SK-N-SH treated with all-trans-retinoic acid at 6 μM for 48 hours (cell line): ENCODE measurements at regions not wholly inside any gene's neighbourhood (a gene's known extent, or its start where the extent isn't known, plus 50 kb on each side); places are given as distances from the start of the nearest gene placed in this dataset.

ENCODE experiments used
- ATAC-seq: fragments of 200-7000 bp; cut with Tn5 transposase; 3 replicates; pipeline ENCODE4 v1.9.1; 2020; ENCODE audit warnings: mild to moderate bottlenecking, moderate library complexity
- ARNTL ChIP-seq: fragments of 450-650 bp; formaldehyde crosslinking; IDR thresholded peaks from 2 replicates; pipeline ENCODE4 v1.5.0; 2020; ENCODE audit warnings: low read depth, mild to moderate bottlenecking, moderate library complexity, borderline replicate concordance
- BACH2 ChIP-seq: fragments of 250-450 bp; sonication (Bioruptor Pico); IDR thresholded peaks from 2 replicates; pipeline ENCODE4 v1.9.0; 2021; ENCODE audit warnings: mild to moderate bottlenecking, borderline replicate concordance
- CSDC2 ChIP-seq: fragments of 250-450 bp; sonication (Bioruptor Pico); IDR thresholded peaks from 2 replicates; pipeline ENCODE4 v1.5.0; 2020; ENCODE audit warnings: mild to moderate bottlenecking, moderate library complexity
- ESRRG ChIP-seq: fragments of 250-450 bp; sonication (Bioruptor Pico); IDR thresholded peaks from 2 replicates; pipeline ENCODE4 v1.6.1; 2021; ENCODE audit warnings: mild to moderate bottlenecking
- GLIS3 ChIP-seq: fragments of 250-450 bp; sonication (Bioruptor Pico); IDR thresholded peaks from 2 replicates; pipeline ENCODE4 v1.5.0; 2020; ENCODE audit warnings: mild to moderate bottlenecking, moderate library complexity
- OSR1 ChIP-seq: fragments of 250-450 bp; sonication (Bioruptor Pico); IDR thresholded peaks from 2 replicates; pipeline ENCODE4 v1.8.0; 2022; ENCODE audit warnings: moderate library complexity, mild to moderate bottlenecking, inconsistent platforms
- PATZ1 ChIP-seq: fragments of 250-450 bp; sonication (Bioruptor Pico); IDR thresholded peaks from 2 replicates; pipeline ENCODE4 v1.8.0; 2020; ENCODE audit warnings: mild to moderate bottlenecking, moderate library complexity, borderline replicate concordance
- TCF4 ChIP-seq: fragments of 250-450 bp; sonication (Bioruptor Pico); IDR thresholded peaks from 2 replicates; pipeline ENCODE4 v1.8.0; 2021; ENCODE audit warnings: mild to moderate bottlenecking, moderate library complexity, borderline replicate concordance
- TOX ChIP-seq: fragments of 250-450 bp; sonication (Bioruptor Pico); IDR thresholded peaks from 2 replicates; pipeline ENCODE4 v1.8.0; 2021; ENCODE audit warnings: mild to moderate bottlenecking, moderate library complexity, borderline replicate concordance
- TSHZ2 ChIP-seq: fragments of 250-450 bp; sonication (Bioruptor Pico); IDR thresholded peaks from 2 replicates; pipeline ENCODE4 v1.5.0; 2020; ENCODE audit warnings: mild to moderate bottlenecking, moderate library complexity
- ZFP3 ChIP-seq: fragments of 250-450 bp; sonication (Bioruptor Pico); IDR thresholded peaks from 2 replicates; pipeline ENCODE4 v1.5.0; 2020; ENCODE audit warnings: mild to moderate bottlenecking, moderate library complexity
- ZFP30 ChIP-seq: fragments of 450-650 bp; formaldehyde crosslinking; IDR thresholded peaks from 2 replicates; pipeline ENCODE4 v1.5.0; 2022; ENCODE audit warnings: mild to moderate bottlenecking, moderate library complexity
- ZNF565 ChIP-seq: fragments of 450-650 bp; formaldehyde crosslinking; conservative IDR thresholded peaks from 2 replicates; pipeline ENCODE4 v1.5.0; 2020; ENCODE audit warnings: low read depth, mild to moderate bottlenecking, moderate library complexity
- ZNF70 ChIP-seq: fragments of 450-650 bp; formaldehyde crosslinking; IDR thresholded peaks from 2 replicates; pipeline ENCODE4 v1.5.0; 2020; ENCODE audit warnings: mild to moderate bottlenecking, moderate library complexity
- ZNF8 ChIP-seq: fragments of 450-650 bp; formaldehyde crosslinking; IDR thresholded peaks from 2 replicates; pipeline ENCODE4 v1.5.0; 2020; ENCODE audit warnings: mild to moderate bottlenecking, moderate library complexity
- TF ChIP-seq, protein P1 (sequence below): fragments of 250-450 bp; sonication (Bioruptor Pico); IDR thresholded peaks from 2 replicates; pipeline ENCODE4 v1.8.0; 2021; ENCODE audit warnings: low read depth, mild to moderate bottlenecking, moderate library complexity, borderline replicate concordance
- TF ChIP-seq, protein P2 (sequence below): fragments of 250-450 bp; sonication (Bioruptor Pico); IDR thresholded peaks from 2 replicates; pipeline ENCODE4 v1.5.1; 2021; ENCODE audit warnings: mild to moderate bottlenecking, moderate library complexity
- TF ChIP-seq, protein P3 (sequence below): fragments of 250-450 bp; sonication (Bioruptor Pico); IDR thresholded peaks from 2 replicates; pipeline ENCODE4 v1.5.1; 2020; ENCODE audit warnings: low read depth, mild to moderate bottlenecking, moderate library complexity

DNA sequence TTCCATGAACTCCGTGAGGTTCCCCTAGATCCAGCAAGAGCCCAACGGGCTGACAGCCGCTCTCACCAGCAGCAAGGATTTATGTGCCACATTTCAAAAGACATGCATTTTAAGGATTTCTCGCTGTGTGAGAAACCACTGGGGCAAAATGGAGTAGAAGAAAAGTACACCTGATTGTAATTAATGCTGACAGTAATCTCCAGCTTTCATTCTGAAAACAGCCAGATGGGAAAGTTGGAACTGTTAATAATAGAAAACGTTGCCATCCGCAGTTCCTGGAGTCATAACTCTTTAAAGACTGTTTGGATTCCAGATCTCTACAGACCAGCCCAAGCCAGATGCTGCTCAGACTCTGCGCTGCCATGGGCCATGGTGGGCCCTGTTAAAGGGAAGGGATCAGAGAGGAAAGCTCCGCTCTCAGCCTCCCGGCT is 216.9 kb upstream of the GLI3 start:
- TF ChIP-seq BACH2 (CRISPR knock-in tag), result no peak
- TF ChIP-seq TCF4 (CRISPR knock-in tag), result no peak
- TF ChIP-seq, protein P1, sequence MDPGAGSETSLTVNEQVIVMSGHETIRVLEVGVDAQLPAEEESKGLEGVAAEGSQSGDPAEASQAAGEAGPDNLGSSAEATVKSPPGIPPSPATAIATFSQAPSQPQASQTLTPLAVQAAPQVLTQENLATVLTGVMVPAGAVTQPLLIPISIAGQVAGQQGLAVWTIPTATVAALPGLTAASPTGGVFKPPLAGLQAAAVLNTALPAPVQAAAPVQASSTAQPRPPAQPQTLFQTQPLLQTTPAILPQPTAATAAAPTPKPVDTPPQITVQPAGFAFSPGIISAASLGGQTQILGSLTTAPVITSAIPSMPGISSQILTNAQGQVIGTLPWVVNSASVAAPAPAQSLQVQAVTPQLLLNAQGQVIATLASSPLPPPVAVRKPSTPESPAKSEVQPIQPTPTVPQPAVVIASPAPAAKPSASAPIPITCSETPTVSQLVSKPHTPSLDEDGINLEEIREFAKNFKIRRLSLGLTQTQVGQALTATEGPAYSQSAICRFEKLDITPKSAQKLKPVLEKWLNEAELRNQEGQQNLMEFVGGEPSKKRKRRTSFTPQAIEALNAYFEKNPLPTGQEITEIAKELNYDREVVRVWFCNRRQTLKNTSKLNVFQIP, result no peak
- no peak for TF ChIP-seq ZFP3 (CRISPR knock-in tag)
- no peak for TF ChIP-seq TOX
- no peak for TF ChIP-seq PATZ1 (CRISPR knock-in tag)
- no peak for TF ChIP-seq CSDC2 (CRISPR knock-in tag)
- TF ChIP-seq, protein P2, sequence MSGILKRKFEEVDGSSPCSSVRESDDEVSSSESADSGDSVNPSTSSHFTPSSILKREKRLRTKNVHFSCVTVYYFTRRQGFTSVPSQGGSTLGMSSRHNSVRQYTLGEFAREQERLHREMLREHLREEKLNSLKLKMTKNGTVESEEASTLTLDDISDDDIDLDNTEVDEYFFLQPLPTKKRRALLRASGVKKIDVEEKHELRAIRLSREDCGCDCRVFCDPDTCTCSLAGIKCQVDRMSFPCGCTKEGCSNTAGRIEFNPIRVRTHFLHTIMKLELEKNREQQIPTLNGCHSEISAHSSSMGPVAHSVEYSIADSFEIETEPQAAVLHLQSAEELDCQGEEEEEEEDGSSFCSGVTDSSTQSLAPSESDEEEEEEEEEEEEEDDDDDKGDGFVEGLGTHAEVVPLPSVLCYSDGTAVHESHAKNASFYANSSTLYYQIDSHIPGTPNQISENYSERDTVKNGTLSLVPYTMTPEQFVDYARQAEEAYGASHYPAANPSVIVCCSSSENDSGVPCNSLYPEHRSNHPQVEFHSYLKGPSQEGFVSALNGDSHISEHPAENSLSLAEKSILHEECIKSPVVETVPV (CRISPR knock-in tag), result no peak
- no peak for TF ChIP-seq ZNF8 (CRISPR knock-in tag)
- no peak for TF ChIP-seq ESRRG
- ATAC-seq, result no peak; the same call in 2 of the 3 replicates

DNA sequence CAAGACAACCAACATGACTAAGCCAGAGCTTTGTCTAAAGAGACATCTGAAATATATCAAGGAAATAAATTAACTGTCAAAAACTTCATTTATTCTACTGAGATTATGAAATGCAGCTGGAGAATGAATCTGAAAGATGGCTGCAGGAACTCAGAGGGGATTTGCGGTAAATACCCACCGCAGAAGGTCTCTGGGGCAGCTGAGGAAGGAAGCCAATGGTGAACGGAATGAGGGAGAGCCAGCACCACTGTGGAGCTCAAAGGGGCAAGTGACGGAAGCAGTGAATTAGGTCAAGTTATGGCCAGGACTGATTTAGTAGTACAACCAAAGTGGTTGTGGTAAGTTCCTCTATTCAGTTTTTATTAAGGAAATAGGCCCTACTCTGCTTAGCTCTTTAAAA is 215.3 kb upstream of the GLI3 start:
- TF ChIP-seq ESRRG, result no peak
- no peak for TF ChIP-seq CSDC2 (CRISPR knock-in tag)
- no peak for TF ChIP-seq OSR1 (CRISPR knock-in tag)
- ATAC-seq, result no peak

GRCh38 chr7:42449431-42449830 is 212.4 kb upstream of the GLI3 start:
- no peak for ATAC-seq
- TF ChIP-seq OSR1 (CRISPR knock-in tag) (no peak), GLIS3 (no peak), ARNTL (CRISPR knock-in tag) (no peak), TSHZ2 (no peak), CSDC2 (CRISPR knock-in tag) (no peak), ESRRG (no peak), ZFP3 (CRISPR knock-in tag) (no peak), TCF4 (CRISPR knock-in tag) (no peak), ZFP30 (CRISPR knock-in tag) (no peak), ZNF70 (CRISPR knock-in tag) (no peak), PATZ1 (CRISPR knock-in tag) (no peak), TOX (no peak), ZNF565 (no peak)
- TF ChIP-seq, protein P1, result no peak
- TF ChIP-seq, protein P3, sequence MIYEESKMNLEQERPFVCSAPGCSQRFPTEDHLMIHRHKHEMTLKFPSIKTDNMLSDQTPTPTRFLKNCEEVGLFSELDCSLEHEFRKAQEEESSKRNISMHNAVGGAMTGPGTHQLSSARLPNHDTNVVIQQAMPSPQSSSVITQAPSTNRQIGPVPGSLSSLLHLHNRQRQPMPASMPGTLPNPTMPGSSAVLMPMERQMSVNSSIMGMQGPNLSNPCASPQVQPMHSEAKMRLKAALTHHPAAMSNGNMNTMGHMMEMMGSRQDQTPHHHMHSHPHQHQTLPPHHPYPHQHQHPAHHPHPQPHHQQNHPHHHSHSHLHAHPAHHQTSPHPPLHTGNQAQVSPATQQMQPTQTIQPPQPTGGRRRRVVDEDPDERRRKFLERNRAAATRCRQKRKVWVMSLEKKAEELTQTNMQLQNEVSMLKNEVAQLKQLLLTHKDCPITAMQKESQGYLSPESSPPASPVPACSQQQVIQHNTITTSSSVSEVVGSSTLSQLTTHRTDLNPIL (CRISPR knock-in tag), result no peak
